ENCODE measurements at regions not wholly inside any gene's neighbourhood (a gene's known extent, or its start where the extent isn't known, plus 50 kb on each side); places are given as distances from the start of the nearest gene placed in this dataset.

DNA sequence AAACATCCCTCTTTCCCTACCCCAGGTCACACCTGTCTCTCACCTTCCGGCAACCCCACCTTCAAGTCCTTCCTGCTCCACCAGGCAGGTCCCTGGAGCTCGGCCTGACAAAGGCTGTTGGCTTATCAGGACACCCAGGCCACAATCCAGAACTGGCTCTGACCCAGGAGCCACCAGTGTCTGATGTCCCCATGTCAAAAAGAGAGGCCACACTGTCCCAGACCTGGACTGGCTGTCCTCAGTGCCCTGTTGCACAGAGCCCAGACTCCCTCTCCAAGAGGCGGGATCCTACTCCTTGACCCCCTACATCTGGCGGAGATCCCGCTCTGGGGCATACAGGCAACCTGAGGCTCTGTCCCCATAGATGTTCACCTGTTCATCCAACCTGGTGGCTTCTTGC, 116.0 kb downstream of the MN1 start:
- TF ChIP-seq, protein P1, sequence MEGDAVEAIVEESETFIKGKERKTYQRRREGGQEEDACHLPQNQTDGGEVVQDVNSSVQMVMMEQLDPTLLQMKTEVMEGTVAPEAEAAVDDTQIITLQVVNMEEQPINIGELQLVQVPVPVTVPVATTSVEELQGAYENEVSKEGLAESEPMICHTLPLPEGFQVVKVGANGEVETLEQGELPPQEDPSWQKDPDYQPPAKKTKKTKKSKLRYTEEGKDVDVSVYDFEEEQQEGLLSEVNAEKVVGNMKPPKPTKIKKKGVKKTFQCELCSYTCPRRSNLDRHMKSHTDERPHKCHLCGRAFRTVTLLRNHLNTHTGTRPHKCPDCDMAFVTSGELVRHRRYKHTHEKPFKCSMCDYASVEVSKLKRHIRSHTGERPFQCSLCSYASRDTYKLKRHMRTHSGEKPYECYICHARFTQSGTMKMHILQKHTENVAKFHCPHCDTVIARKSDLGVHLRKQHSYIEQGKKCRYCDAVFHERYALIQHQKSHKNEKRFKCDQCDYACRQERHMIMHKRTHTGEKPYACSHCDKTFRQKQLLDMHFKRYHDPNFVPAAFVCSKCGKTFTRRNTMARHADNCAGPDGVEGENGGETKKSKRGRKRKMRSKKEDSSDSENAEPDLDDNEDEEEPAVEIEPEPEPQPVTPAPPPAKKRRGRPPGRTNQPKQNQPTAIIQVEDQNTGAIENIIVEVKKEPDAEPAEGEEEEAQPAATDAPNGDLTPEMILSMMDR (IDR thresholded peaks at IDR 0.05; ENCODE audit: low read depth, low read length): no peak
- TF ChIP-seq, protein P2, sequence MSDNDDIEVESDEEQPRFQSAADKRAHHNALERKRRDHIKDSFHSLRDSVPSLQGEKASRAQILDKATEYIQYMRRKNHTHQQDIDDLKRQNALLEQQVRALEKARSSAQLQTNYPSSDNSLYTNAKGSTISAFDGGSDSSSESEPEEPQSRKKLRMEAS (IDR thresholded peaks at IDR 0.05; ENCODE audit: low read depth, low read length): no peak
- DNase-seq (ENCODE audit: low read depth): no peak
- H3K4me3 ChIP-seq (ENCODE audit: low read depth, low read length): no peak overlapping the region

DNA sequence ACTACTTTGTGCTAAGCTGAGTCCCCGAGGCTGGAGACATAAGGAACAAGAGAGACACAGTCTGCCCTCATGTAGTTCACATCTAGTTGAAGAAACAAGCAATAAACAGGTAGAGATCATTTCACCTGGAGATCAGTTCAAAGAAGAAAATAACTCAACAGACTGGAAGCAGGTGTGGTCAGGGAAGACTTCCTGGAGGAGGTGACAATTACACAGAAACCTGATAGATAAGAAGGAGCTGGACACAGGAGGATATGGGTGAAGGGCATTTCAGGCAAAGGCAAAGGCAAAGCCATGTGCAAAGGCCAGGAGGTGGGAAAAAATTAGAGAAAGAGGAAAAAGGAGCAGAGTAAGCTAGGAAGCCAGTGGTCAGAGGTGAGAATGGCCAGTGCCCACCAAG, 115.6 kb downstream of the MN1 start:
- DNase-seq (ENCODE audit: low read depth): no peak
- TF ChIP-seq, protein P2 (IDR thresholded peaks at IDR 0.05; ENCODE audit: low read depth, low read length): no peak
- TF ChIP-seq, protein P1 (IDR thresholded peaks at IDR 0.05; ENCODE audit: low read depth, low read length): no peak
- no peak for TF ChIP-seq POLR2A (IDR thresholded peaks at IDR 0.05; ENCODE audit: extremely low read depth, insufficient read length)
- no peak for TF ChIP-seq MYC (IDR thresholded peaks at IDR 0.05; ENCODE audit: low read depth, low read length)
- H3K4me3 ChIP-seq (ENCODE audit: low read depth, low read length): no peak overlapping the region

DNA sequence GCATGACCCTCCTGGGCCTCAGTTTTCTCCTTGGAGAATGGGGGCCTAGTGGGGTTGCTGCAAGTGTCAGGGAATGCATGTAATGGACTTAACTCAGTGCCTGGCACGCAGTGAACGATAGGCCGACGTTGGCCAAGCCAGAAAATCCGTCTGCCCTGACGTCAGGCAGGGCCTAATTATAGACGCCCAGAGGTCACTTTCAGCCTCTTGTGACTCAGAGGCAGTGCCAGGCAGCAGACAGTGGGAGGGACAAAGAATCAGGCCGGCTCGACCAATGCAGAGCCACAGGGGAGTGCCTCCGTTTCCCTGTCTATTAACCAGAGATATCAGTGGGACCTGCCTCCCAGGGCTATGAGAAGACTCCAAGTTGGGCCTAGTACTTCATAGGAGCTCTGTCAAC, 115.0 kb downstream of the MN1 start:
- TF ChIP-seq MYC (IDR thresholded peaks at IDR 0.05; ENCODE audit: low read depth, low read length) (no peak), POLR2A (IDR thresholded peaks at IDR 0.05; ENCODE audit: extremely low read depth, insufficient read length) (no peak)
- TF ChIP-seq, protein P2 (IDR thresholded peaks at IDR 0.05; ENCODE audit: low read depth, low read length): no peak
- TF ChIP-seq, protein P1 (IDR thresholded peaks at IDR 0.05; ENCODE audit: low read depth, low read length): no peak
- no peak for DNase-seq (ENCODE audit: low read depth)
- H3K4me3 ChIP-seq (ENCODE audit: low read depth, low read length): no peak overlapping the region

DNA sequence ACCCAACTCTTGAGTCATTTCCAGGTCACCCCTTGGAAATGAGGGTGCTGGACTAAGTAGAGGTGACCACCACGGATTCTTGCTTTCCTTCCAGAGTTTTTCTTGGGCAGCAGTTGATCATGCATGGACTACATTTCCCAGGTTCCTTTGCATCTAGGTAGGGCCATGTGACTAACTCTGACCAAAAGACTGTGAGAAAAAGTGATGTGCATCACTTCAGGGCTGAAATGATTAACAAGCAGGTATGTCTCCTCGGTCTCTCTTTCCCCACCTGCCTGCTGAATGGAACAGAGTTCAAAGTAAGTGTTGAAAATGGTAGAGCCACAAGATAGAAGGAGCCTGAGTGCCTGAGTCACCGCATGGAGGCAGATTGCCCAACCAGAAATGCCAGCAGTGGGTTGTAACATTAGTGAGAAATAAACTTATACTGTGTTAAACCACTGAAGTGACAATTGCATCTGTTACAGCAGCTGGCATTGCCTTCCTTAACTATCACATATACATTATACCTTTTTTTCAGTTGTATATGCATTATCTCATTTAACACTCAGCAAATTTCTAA, 113.5 kb downstream of the MN1 start:
- TF ChIP-seq MYC (IDR thresholded peaks at IDR 0.05; ENCODE audit: low read depth, low read length) (no peak), POLR2A (IDR thresholded peaks at IDR 0.05; ENCODE audit: extremely low read depth, insufficient read length) (no peak)
- TF ChIP-seq, protein P2 (IDR thresholded peaks at IDR 0.05; ENCODE audit: low read depth, low read length): no peak
- TF ChIP-seq, protein P1 (IDR thresholded peaks at IDR 0.05; ENCODE audit: low read depth, low read length): no peak
- DNase-seq (ENCODE audit: low read depth): no peak
- no peak overlapping the region for H3K4me3 ChIP-seq (ENCODE audit: low read depth, low read length)

DNA sequence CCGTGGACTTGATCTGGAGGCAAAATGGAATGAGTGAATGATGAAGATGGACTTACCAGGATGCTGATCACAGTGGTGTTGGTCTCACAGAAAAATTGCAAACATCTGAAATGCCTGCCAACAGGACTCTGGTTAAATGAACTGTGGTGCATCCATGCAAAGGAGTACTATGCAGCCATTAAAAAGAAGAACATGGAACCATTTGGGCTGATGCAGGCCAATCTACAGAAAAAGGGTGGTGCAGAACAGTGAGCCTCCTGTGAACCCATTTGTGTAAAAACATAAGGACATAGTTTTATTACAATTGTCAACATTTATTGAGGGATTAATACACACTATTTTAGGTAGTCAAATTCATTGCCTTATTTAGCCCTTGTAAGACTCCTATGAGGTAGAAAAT, 111.9 kb downstream of the MN1 start:
- no peak for TF ChIP-seq MYC (IDR thresholded peaks at IDR 0.05; ENCODE audit: low read depth, low read length)
- TF ChIP-seq, protein P2 (IDR thresholded peaks at IDR 0.05; ENCODE audit: low read depth, low read length): no peak
- TF ChIP-seq POLR2A (IDR thresholded peaks at IDR 0.05; ENCODE audit: extremely low read depth, insufficient read length): no peak
- TF ChIP-seq, protein P1 (IDR thresholded peaks at IDR 0.05; ENCODE audit: low read depth, low read length): no peak
- no peak for DNase-seq (ENCODE audit: low read depth)
- no peak overlapping the region for H3K4me3 ChIP-seq (ENCODE audit: low read depth, low read length)

DNA sequence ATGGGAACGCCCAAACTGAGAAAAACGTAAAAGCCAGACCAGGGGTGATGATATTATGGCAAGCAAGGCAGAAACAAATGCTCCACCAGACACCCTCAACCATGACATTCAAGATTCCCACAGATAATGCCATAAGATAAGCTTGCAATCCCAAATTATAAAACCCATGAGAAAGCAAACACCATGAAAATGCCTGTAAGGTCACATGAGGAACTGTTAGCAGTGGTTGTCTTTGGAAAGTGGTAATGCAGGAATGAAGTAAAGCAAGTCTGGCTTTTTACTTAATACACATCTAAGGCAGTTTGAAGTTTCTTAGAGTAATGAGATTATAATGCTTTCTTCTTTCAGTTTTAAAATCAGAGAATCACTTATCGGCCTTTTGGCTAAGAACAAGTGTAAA, 111.0 kb downstream of the MN1 start:
- TF ChIP-seq MYC (IDR thresholded peaks at IDR 0.05; ENCODE audit: low read depth, low read length) (no peak), POLR2A (IDR thresholded peaks at IDR 0.05; ENCODE audit: extremely low read depth, insufficient read length) (no peak)
- TF ChIP-seq, protein P1 (IDR thresholded peaks at IDR 0.05; ENCODE audit: low read depth, low read length): no peak
- TF ChIP-seq, protein P2 (IDR thresholded peaks at IDR 0.05; ENCODE audit: low read depth, low read length): no peak
- DNase-seq (ENCODE audit: low read depth): no peak
- no peak overlapping the region for H3K4me3 ChIP-seq (ENCODE audit: low read depth, low read length)

All from NB4 (cell line).